Ascending aorta (tissue), 2 donors: ENCODE measurements at regions not wholly inside any gene's neighbourhood (a gene's known extent, or its start where the extent isn't known, plus 50 kb on each side); places are given as distances from the start of the nearest gene placed in this dataset.

Experiments used
- DNase-seq, 2 donors: peaks; one replicate each; pipeline ENCODE4 v3.0.0-alpha.2; 2019; ENCODE audit warnings: low spot score in 2 of 2
- H3K27ac ChIP-seq, 2 donors: fragments of 200-600 bp; sonication (generic); one replicate each; pipeline ENCODE4 v1.5.1; 2016 to 2017; ENCODE audit warnings: mild to moderate bottlenecking in 1 of 2
- H3K27me3 ChIP-seq: fragments of 200-600 bp; sonication (generic); one replicate; pipeline ENCODE4 v1.5.1; 2017
- H3K36me3 ChIP-seq, 2 donors: fragments of 200-600 bp; sonication (generic); one replicate each; pipeline ENCODE4 v1.5.1; 2016
- H3K4me1 ChIP-seq, 2 donors: fragments of 200-600 bp; sonication (generic); one replicate each; pipeline ENCODE4 v1.5.1; 2016 to 2017; ENCODE audit warnings: mild to moderate bottlenecking in 1 of 2
- H3K4me3 ChIP-seq, 2 donors: fragments of 200-600 bp; sonication (generic); one replicate each; pipeline ENCODE4 v1.5.1; 2016 to 2017; ENCODE audit warnings: mild to moderate bottlenecking in 1 of 2
- H3K9me3 ChIP-seq, 2 donors: fragments of 200-600 bp; sonication (generic); one replicate each; pipeline ENCODE4 v1.5.1; 2016
- intact Hi-C: fragments of 100-400 bp; cut with DNase I; formaldehyde crosslinking; loops from one replicate; pipeline ENCODE4 v1.15.1; 2023
- TF ChIP-seq, protein P1 (sequence below), 3 experiments: fragments of 200-600 bp in 2 of 3; fragments of 450-650 bp in 1 of 3; sonication (generic) in 2 of 3; IDR thresholded peaks; one replicate each; pipeline ENCODE4 v1.5.1; 2016 to 2019; ENCODE audit warnings: antibody characterized with exemption in 3 of 3, mild to moderate bottlenecking in 1 of 3, moderate library complexity in 1 of 3

DNA sequence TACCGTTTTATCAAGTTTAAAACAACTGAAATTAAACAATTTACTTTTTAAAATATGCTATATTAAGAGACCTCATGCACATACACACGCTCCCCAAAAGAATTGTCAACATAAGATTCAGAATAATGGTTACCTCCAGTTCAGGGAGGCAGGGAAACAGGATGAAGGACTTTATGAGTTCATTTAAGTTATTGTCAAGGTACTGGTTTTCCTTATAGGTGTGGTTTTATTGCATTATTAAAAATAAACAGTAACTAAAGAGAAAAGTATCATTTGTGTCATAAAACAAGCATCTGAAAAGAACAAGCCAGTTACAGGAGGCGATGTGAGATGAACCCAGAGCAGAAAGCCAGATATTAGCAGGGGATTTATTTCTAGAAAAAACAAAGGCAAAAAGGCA lies 2376.7 kb downstream of the MAT2B start:
- TF ChIP-seq, protein P1, sequence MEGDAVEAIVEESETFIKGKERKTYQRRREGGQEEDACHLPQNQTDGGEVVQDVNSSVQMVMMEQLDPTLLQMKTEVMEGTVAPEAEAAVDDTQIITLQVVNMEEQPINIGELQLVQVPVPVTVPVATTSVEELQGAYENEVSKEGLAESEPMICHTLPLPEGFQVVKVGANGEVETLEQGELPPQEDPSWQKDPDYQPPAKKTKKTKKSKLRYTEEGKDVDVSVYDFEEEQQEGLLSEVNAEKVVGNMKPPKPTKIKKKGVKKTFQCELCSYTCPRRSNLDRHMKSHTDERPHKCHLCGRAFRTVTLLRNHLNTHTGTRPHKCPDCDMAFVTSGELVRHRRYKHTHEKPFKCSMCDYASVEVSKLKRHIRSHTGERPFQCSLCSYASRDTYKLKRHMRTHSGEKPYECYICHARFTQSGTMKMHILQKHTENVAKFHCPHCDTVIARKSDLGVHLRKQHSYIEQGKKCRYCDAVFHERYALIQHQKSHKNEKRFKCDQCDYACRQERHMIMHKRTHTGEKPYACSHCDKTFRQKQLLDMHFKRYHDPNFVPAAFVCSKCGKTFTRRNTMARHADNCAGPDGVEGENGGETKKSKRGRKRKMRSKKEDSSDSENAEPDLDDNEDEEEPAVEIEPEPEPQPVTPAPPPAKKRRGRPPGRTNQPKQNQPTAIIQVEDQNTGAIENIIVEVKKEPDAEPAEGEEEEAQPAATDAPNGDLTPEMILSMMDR (IDR thresholded peaks at IDR 0.05), result no peak
- intact Hi-C loops, result no loop called here
- no peaks in the 10 kb centered on the region for H3K27me3 ChIP-seq
- no peak overlapping the region for H3K4me3 ChIP-seq
- no peak for DNase-seq
- H3K36me3 ChIP-seq, result no peaks in the 10 kb centered on the region
- no peaks in the 10 kb centered on the region for H3K4me1 ChIP-seq
- H3K9me3 ChIP-seq, result no peaks in the 10 kb centered on the region
- no peak overlapping the region for H3K27ac ChIP-seq

DNA sequence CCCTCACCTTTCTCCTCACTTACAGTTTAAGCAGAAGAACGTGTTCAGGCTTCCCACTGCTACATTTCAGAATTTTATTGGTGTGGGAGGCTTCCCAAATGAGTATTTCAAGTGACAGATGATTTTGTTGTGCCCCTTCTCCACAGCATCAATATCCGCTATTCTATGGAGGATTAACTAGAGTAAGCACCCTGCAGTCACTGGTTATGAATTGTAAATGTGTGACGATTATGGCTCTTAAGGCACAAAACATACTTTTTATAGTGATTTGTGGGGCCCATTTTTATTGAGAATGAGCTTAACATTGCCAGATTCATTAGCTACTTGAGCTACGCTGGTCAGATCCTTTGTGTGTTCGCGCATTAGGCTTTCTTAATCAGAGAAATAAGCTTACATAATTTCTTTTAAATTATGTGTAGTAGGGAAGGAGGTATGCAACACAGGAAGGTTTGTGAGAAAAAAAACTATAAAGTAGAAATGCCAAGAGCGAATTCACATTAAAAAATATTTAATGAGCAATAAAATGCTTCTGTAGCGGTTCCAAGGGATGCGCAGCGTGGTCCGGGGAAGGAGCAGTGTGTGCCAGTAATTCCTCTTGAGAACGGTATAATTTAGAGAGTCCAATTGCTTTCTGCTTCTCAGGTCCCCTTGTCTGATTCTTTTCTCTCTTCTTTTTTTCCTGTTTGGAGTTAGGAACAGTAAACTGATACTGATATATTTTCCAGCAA lies 2380.4 kb downstream of the MAT2B start:
- Histone ChIP-seq H3K27ac (no peak overlapping the region), H3K36me3 (no peaks in the 10 kb centered on the region), H3K4me3 (no peak overlapping the region), H3K27me3 (no peaks in the 10 kb centered on the region), H3K9me3 (no peaks in the 10 kb centered on the region), H3K4me1 (no peaks in the 10 kb centered on the region)
- DNase-seq, result no peak
- intact Hi-C loops, result no loop called here
- TF ChIP-seq, protein P1 (IDR thresholded peaks at IDR 0.05), result no peak

DNA sequence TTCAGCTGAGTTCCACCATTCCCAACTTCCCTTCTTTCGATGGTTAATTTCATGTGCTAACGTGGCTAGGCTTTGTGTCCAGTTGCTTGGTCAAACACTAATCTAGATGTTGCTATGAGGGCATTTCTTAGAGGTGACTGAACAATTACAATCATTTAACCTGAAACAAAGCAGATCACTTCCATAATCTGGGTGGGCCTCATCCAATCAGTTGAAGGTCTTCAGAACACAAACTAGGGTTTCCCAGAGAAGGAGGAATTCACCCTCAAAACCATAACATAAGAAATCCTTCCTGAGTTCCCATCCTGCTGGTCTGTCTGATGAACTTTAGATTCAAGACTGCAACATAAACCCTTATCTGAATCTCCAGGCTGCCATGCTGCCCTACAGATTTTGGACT lies 2381.7 kb downstream of the MAT2B start:
- Histone ChIP-seq H3K27me3 (no peaks in the 10 kb centered on the region), H3K4me3 (no peak overlapping the region), H3K36me3 (no peaks in the 10 kb centered on the region), H3K4me1 (no peaks in the 10 kb centered on the region), H3K27ac (no peak overlapping the region), H3K9me3 (no peaks in the 10 kb centered on the region)
- no peak for DNase-seq
- intact Hi-C loops, result no loop called here
- TF ChIP-seq, protein P1 (IDR thresholded peaks at IDR 0.05), result no peak

DNA sequence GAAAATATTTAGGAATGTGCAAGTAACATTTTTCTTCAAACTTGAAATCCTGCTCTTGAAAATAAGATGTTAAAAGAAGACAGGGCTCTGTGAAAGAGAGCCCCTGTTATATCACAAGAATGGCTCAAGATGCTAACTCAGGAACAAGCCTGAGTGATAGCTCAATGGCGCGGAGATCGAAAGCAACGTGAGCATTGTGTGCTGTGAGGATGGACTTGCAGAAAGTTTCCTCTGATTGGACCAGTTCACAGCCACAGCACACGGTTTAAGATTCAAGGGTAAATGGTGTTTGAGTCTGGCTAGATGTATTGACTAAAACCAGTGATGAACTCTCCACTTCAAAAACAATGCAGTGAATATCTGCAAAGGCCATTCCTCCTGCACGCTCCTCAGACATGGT lies 2387.0 kb downstream of the MAT2B start:
- TF ChIP-seq, protein P1 (IDR thresholded peaks at IDR 0.05), result no peak
- H3K4me3 ChIP-seq, result no peak overlapping the region
- no peaks in the 10 kb centered on the region for H3K27me3 ChIP-seq
- intact Hi-C loops, result no loop called here
- no peaks in the 10 kb centered on the region for H3K9me3 ChIP-seq
- H3K36me3 ChIP-seq, result no peaks in the 10 kb centered on the region
- DNase-seq, result no peak
- H3K27ac ChIP-seq, result no peak overlapping the region
- no peaks in the 10 kb centered on the region for H3K4me1 ChIP-seq

DNA sequence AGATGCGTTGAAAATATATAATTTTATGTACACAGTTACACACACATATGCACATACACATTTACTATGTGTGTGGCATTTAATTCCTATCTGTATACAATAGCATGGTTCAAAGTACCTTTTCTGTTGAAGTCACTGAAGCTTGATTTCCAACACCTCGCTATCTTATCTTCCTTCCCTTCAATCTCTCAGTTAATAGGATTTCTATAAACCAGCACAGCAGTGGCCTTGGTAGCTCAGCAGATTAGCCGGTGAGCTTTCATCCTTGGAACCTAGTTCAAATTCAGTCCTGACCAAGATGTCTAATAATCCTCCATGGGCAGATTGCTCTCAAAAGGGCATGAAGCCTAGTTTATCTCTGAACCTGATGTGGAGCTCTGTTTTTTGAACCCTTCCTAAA lies 2389.5 kb downstream of the MAT2B start:
- TF ChIP-seq, protein P1 (IDR thresholded peaks at IDR 0.05), result no peak
- no peaks in the 10 kb centered on the region for H3K4me1 ChIP-seq
- H3K9me3 ChIP-seq, result no peaks in the 10 kb centered on the region
- H3K4me3 ChIP-seq, result no peak overlapping the region
- intact Hi-C loops, result no loop called here
- no peak for DNase-seq
- H3K27ac ChIP-seq, result no peak overlapping the region
- no peaks in the 10 kb centered on the region for H3K36me3 ChIP-seq
- no peaks in the 10 kb centered on the region for H3K27me3 ChIP-seq

DNA sequence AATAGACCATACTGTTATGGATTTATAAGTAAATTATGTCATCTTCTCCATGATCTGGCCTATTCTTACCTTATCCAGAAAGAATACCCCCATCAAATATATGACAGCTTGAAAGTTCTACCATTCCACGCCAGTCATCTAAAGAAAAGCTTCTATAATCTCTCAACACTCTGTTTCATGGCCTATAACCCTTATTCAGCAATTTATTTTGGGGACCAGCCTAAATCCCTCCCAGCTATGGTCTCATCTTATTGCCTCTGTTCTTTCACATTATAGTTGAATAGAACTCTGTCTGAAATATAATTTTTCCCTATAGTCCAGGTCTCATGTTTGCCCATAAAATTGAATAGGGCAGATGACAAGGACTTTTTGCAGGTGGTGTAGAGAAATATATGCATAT lies 2387.6 kb upstream of the WWC1 start:
- H3K36me3 ChIP-seq, result no peaks in the 10 kb centered on the region
- no peak overlapping the region for H3K4me3 ChIP-seq
- H3K27me3 ChIP-seq, result no peaks in the 10 kb centered on the region
- DNase-seq, result no peak
- intact Hi-C loops, result no loop called here
- TF ChIP-seq, protein P1 (IDR thresholded peaks at IDR 0.05), result no peak
- no peak overlapping the region for H3K27ac ChIP-seq
- H3K9me3 ChIP-seq, result no peaks in the 10 kb centered on the region
- no peaks in the 10 kb centered on the region for H3K4me1 ChIP-seq
